CD4-positive, alpha-beta T cell (primary cell): ENCODE measurements at regions not wholly inside any gene's neighbourhood (a gene's known extent, or its start where the extent isn't known, plus 50 kb on each side); places are given as distances from the start of the nearest gene placed in this dataset.

ENCODE experiments used
- ATAC-seq: fragments of 200-7000 bp; cut with Tn5 transposase; one replicate; pipeline ENCODE4 v1.10.0; 2022; ENCODE audit warnings: mild to moderate bottlenecking; ENCODE audit not compliant: poor library complexity
- CTCF ChIA-PET: fragments of 350-600 bp; sonication (Branson Sonifier 250); formaldehyde crosslinking; loops from one replicate; lab custom pipeline; 2021; ENCODE audit warnings: antibody characterized with exemption, inconsistent platforms; lab: Charles Lee
- POLR2A ChIA-PET: fragments of 350-600 bp; sonication (Branson Sonifier 250); formaldehyde crosslinking; loops from one replicate; lab custom pipeline; 2021; ENCODE audit warnings: antibody characterized with exemption, inconsistent platforms; lab: Charles Lee
- DNase-seq, 14 experiments: peaks; one replicate each; pipeline ENCODE4 v3.0.0-alpha.2; 2013 to 2020; ENCODE audit warnings: mixed read lengths in 2 of 14
- H3K27ac ChIP-seq, 2 donors: one replicate each; pipeline versions ENCODE4 v1.5.1 to v1.7.0; 2013; ENCODE audit warnings: low read length in 2 of 2, low read depth in 1 of 2, mild to moderate bottlenecking in 1 of 2
- H3K27me3 ChIP-seq, 2 experiments: 1 replicate in 1 of 2; 2 replicates in 1 of 2; pipeline versions ENCODE4 v1.6.1 to v1.7.0; 2013; ENCODE audit warnings: low read length in 2 of 2, control low read depth in 1 of 2, mild to moderate bottlenecking in 1 of 2, moderate library complexity in 1 of 2; ENCODE audit not compliant: insufficient read depth in 2 of 2, control insufficient read depth in 1 of 2
- H3K36me3 ChIP-seq: one replicate; pipeline ENCODE4 v1.6.1; 2013; ENCODE audit warnings: low read length, control low read depth; ENCODE audit not compliant: insufficient read depth
- H3K4me1 ChIP-seq: one replicate; pipeline ENCODE4 v1.6.1; 2013; ENCODE audit warnings: low read length, control low read depth; ENCODE audit not compliant: insufficient read depth
- H3K4me3 ChIP-seq: one replicate; pipeline ENCODE4 v1.5.1; 2013; ENCODE audit warnings: mild to moderate bottlenecking, low read length, moderate library complexity
- H3K9me3 ChIP-seq, 2 experiments: 1 replicate in 1 of 2; 2 replicates in 1 of 2; pipeline versions ENCODE4 v1.6.1 to v1.7.0; 2013; ENCODE audit warnings: low read length in 2 of 2, mild to moderate bottlenecking in 2 of 2, control low read depth in 1 of 2, moderate library complexity in 1 of 2; ENCODE audit not compliant: control insufficient read depth in 1 of 2, insufficient read depth in 1 of 2
- H3K27ac Mint-ChIP-seq: one replicate; pipeline ENCODE4 v1.8.0; 2020; ENCODE audit warnings: mixed read lengths
- H3K27me3 Mint-ChIP-seq: one replicate; pipeline ENCODE4 v1.8.0; 2021; ENCODE audit warnings: mixed read lengths
- H3K36me3 Mint-ChIP-seq: one replicate; pipeline ENCODE4 v1.8.0; 2021; ENCODE audit warnings: low read depth, mixed read lengths
- H3K4me1 Mint-ChIP-seq: one replicate; pipeline ENCODE4 v1.8.0; 2021; ENCODE audit warnings: low read depth, mixed read lengths
- H3K4me3 Mint-ChIP-seq: one replicate; pipeline ENCODE4 v1.8.0; 2020; ENCODE audit warnings: mild to moderate bottlenecking, mixed read lengths
- H3K9me3 Mint-ChIP-seq: one replicate; pipeline ENCODE4 v1.8.0; 2020; ENCODE audit warnings: mixed read lengths
- CTCF ChIP-seq: fragments of 200-600 bp; IDR thresholded peaks from one replicate; pipeline ENCODE4 v1.8.0; 2022; ENCODE audit warnings: antibody characterized with exemption, mild to moderate bottlenecking
- intact Hi-C, 2 experiments: fragments of 100-400 bp; cut with DNase I in 1 of 2; cut with micrococcal nuclease in 1 of 2; formaldehyde crosslinking; loops; one replicate each; pipeline versions ENCODE4 v1.15.1 to v1.9.0; 2023 to 2025; cut with DNase I, micrococcal nuclease

GRCh38 chr5:152124409-152125041 is 199.9 kb upstream of the GLRA1 start:
- Mint-ChIP-seq H3K4me3 (no peak overlapping the region), H3K4me1 (no peaks in the 10 kb centered on the region), H3K27me3 (no peaks in the 10 kb centered on the region), H3K27ac (no peak overlapping the region), H3K9me3 (no peaks in the 10 kb centered on the region), H3K36me3 (no peaks in the 10 kb centered on the region)
- intact Hi-C loops: no loop called here
- H3K4me3 ChIP-seq: no peak overlapping the region
- no peak for TF ChIP-seq CTCF
- no peak overlapping the region for H3K27ac ChIP-seq
- H3K36me3 ChIP-seq: no peaks in the 10 kb centered on the region
- no peaks in the 10 kb centered on the region for H3K4me1 ChIP-seq
- no peaks in the 10 kb centered on the region for H3K27me3 ChIP-seq
- H3K9me3 ChIP-seq: peaks cover 0 to 4% of the 10 kb centered on the region in 2 experiments
- DNase-seq (no peak), ATAC-seq (no peak)
- CTCF ChIA-PET: no interaction called here
- POLR2A ChIA-PET: no interaction called here

GRCh38 chr5:152118676-152119470 is 194.2 kb upstream of the GLRA1 start:
- H3K4me1 Mint-ChIP-seq: no peaks in the 10 kb centered on the region
- TF ChIP-seq CTCF: no peak
- no peak for ATAC-seq
- intact Hi-C loops: loop anchor here in 1 of 2 experiments (10.0 kb wide), 1 partner anchor 164 kb away; no protein-coding TSS in a partner anchor
- CTCF ChIA-PET: no interaction called here
- no peaks in the 10 kb centered on the region for H3K27me3 Mint-ChIP-seq
- no peak overlapping the region for H3K27ac ChIP-seq
- H3K9me3 ChIP-seq: no peaks in the 10 kb centered on the region
- DNase-seq: no peak
- no peak overlapping the region for H3K4me3 Mint-ChIP-seq
- POLR2A ChIA-PET: no interaction called here
- H3K27me3 ChIP-seq: no peaks in the 10 kb centered on the region
- no peaks in the 10 kb centered on the region for H3K4me1 ChIP-seq
- H3K36me3 ChIP-seq: no peaks in the 10 kb centered on the region
- no peak overlapping the region for H3K27ac Mint-ChIP-seq
- no peak overlapping the region for H3K4me3 ChIP-seq
- H3K9me3 Mint-ChIP-seq: no peaks in the 10 kb centered on the region
- no peaks in the 10 kb centered on the region for H3K36me3 Mint-ChIP-seq

- intact Hi-C loops: loop anchor here in 1 of 2 experiments (10.0 kb wide), 1 partner anchor 162 kb away; no protein-coding TSS in a partner anchor
- no peaks in the 10 kb centered on the region for H3K36me3 ChIP-seq
- peaks cover 3% of the 10 kb centered on the region for H3K4me1 ChIP-seq
- ATAC-seq (no peak), DNase-seq (no peak)
- H3K4me1 Mint-ChIP-seq: peaks cover 9% of the 10 kb centered on the region
- no peaks in the 10 kb centered on the region for H3K9me3 Mint-ChIP-seq
- no peak overlapping the region for H3K4me3 Mint-ChIP-seq
- H3K27ac ChIP-seq: no peak overlapping the region
- no peaks in the 10 kb centered on the region for H3K27me3 ChIP-seq
- CTCF ChIA-PET: no interaction called here
- H3K9me3 ChIP-seq: no peaks in the 10 kb centered on the region
- H3K36me3 Mint-ChIP-seq: no peaks in the 10 kb centered on the region
- no peak overlapping the region for H3K4me3 ChIP-seq
- no peak overlapping the region for H3K27ac Mint-ChIP-seq
- POLR2A ChIA-PET: no interaction called here
- TF ChIP-seq CTCF: no peak
- H3K27me3 Mint-ChIP-seq: no peaks in the 10 kb centered on the region
Measured at GRCh38 chr5:152116934-152117333, 192.3 kb upstream of the GLRA1 start.
